GM23338 (cell line): ENCODE measurements at regions not wholly inside any gene's neighbourhood (a gene's known extent, or its start where the extent isn't known, plus 50 kb on each side); places are given as distances from the start of the nearest gene placed in this dataset.

Experiments
- CREB1 ChIP-seq: fragments of 250-450 bp; sonication (Bioruptor Pico); IDR thresholded peaks from 2 replicates; pipeline ENCODE4 v1.5.0; 2020; ENCODE audit warnings: low read depth, mild to moderate bottlenecking, moderate library complexity
- EZH2 ChIP-seq: fragments of 200-600 bp; sonication (generic); IDR thresholded peaks from one replicate; pipeline ENCODE4 v1.8.0; 2017; ENCODE audit warnings: antibody characterized with exemption, mild to moderate bottlenecking, low read depth; ENCODE audit not compliant: unreplicated experiment
- EZH2phosphoT487 ChIP-seq: fragments of 200-600 bp; sonication (generic); IDR thresholded peaks from one replicate; pipeline ENCODE4 v1.8.1; 2018; ENCODE audit warnings: antibody characterized with exemption; ENCODE audit not compliant: unreplicated experiment
- TF ChIP-seq, protein P1 (sequence below), 2 experiments: fragments of 200-600 bp in 1 of 2; sonication (generic) in 1 of 2; conservative IDR thresholded peaks; 2 replicates each; pipeline versions ENCODE4 v1.5.1 to v1.6.1; 2016 to 2017; ENCODE audit warnings: antibody characterized with exemption in 2 of 2, low read depth in 2 of 2, mild to moderate bottlenecking in 2 of 2, moderate library complexity in 1 of 2

DNA sequence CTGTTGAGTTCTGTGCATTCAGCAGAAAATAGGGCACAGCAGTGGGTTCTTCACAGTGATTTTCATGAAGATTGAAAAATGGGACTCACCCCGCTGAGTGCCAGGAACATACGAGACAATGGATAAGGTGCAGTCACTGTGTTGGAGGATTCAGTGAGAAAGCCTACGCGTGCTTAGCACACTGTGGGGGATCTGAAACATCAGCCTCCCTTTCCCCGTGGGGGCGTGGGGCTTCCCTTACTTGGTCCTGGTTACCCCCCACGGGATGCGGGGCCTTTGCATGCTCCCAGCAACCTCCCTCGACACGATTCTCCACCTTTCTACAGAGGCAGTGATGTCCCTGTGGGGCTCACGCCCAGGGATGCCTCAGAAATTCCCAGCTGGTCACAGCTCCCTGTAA, 252.2 kb upstream of the C1orf174 start:
- TF ChIP-seq, protein P1, sequence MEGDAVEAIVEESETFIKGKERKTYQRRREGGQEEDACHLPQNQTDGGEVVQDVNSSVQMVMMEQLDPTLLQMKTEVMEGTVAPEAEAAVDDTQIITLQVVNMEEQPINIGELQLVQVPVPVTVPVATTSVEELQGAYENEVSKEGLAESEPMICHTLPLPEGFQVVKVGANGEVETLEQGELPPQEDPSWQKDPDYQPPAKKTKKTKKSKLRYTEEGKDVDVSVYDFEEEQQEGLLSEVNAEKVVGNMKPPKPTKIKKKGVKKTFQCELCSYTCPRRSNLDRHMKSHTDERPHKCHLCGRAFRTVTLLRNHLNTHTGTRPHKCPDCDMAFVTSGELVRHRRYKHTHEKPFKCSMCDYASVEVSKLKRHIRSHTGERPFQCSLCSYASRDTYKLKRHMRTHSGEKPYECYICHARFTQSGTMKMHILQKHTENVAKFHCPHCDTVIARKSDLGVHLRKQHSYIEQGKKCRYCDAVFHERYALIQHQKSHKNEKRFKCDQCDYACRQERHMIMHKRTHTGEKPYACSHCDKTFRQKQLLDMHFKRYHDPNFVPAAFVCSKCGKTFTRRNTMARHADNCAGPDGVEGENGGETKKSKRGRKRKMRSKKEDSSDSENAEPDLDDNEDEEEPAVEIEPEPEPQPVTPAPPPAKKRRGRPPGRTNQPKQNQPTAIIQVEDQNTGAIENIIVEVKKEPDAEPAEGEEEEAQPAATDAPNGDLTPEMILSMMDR (conservative IDR thresholded peaks at IDR 0.05; ENCODE audit: low read depth in 2 of 2) = no peak
- TF ChIP-seq EZH2 (no peak), EZH2phosphoT487 (no peak), CREB1 (CRISPR knock-in tag) (no peak)
